ENCODE measurements at regions not wholly inside any gene's neighbourhood (a gene's known extent, or its start where the extent isn't known, plus 50 kb on each side); places are given as distances from the start of the nearest gene placed in this dataset.

- Histone ChIP-seq H3K9me3 (ENCODE audit: control extremely low read depth in 1 of 3, control insufficient read depth in 2 of 3, insufficient read depth in 1 of 3, low read length in 2 of 3) (no peaks in the 10 kb centered on the region), H4K20me1 (ENCODE audit: control insufficient read depth, insufficient read depth, low read length, poor library complexity, severe bottlenecking) (peaks cover 5% of the 10 kb centered on the region), H3K4me1 (ENCODE audit: control insufficient read depth in 2 of 2, insufficient read depth in 2 of 2, low read length in 2 of 2) (peaks cover 18 to 20% of the 10 kb centered on the region in 2 donors), H3K36me3 (replicated peaks in 1 of 2; ENCODE audit: control extremely low read depth in 1 of 2, control insufficient read depth in 1 of 2, extremely low read depth in 1 of 2, insufficient read depth in 2 of 2, low read length in 1 of 2) (no peaks in the 10 kb centered on the region), H2AFZ (ENCODE audit: insufficient read depth, low read depth, low read length, poor library complexity, severe bottlenecking) (peak overlapping the region; percentile 20), H3K27me3 (replicated peaks in 1 of 4; ENCODE audit: control extremely low read depth in 1 of 4, control insufficient read depth in 3 of 4, insufficient read depth in 4 of 4, low read length in 3 of 4) (no peaks in the 10 kb centered on the region), H3K4me3 (ENCODE audit: control extremely low read depth in 1 of 5, extremely low read depth in 1 of 5, insufficient read depth in 1 of 5, low read depth in 2 of 5, low read length in 4 of 5) (peak overlapping the region in 1 of 5 experiments; percentile 17), H3K9ac (ENCODE audit: low read length) (peak overlapping the region; percentile 8), H3K4me2 (replicated peaks; ENCODE audit: low read depth, low read length, poor library complexity, severe bottlenecking) (peak overlapping the region; percentile 49), H3K27ac (ENCODE audit: low read length in 2 of 2) (no peak overlapping the region), H3K79me2 (ENCODE audit: control insufficient read depth, insufficient read depth, low read length) (peaks cover 7% of the 10 kb centered on the region)
- Mint-ChIP-seq H3K27me3 (no peaks in the 10 kb centered on the region), H3K4me3 (peak overlapping the region; percentile 59), H3K4me1 (peaks cover 23% of the 10 kb centered on the region), H3K27ac (no peak overlapping the region), H3K9me3 (ENCODE audit: insufficient read depth) (no peaks in the 10 kb centered on the region)
- intact Hi-C loops (cut with micrococcal nuclease): no loop called here
- TF ChIP-seq CTCF (IDR thresholded peaks at IDR 0.05) (no peak), EZH2 (IDR thresholded peaks at IDR 0.05; ENCODE audit: borderline replicate concordance, insufficient read depth, low read depth, low read length, poor library complexity, severe bottlenecking) (no peak)
- ChIA-PET CTCF (interaction anchor here (1.1 to 1.5 kb wide), 2 partner anchors 23 to 36 kb away, joined by 3 read pairs; no protein-coding TSS in a partner anchor), POLR2A (interaction anchor here (0.6 kb wide), 1 partner anchor 412 kb away, joined by 7 read pairs; no protein-coding TSS in a partner anchor)
- no CpG with 5 or more reads among the region's 3 CpGs for whole genome bisulfite sequencing (ENCODE audit: insufficient coverage)
- ATAC-seq (ENCODE audit: low read depth) (no peak), DNase-seq (peak; percentile 8)
Measured at GRCh38 chr2:174662859-174663258, 65.3 kb upstream of the WIPF1 start.

GRCh38 chr2:174662459-174662858 is 64.9 kb upstream of the WIPF1 start:
- Histone ChIP-seq H3K27ac (ENCODE audit: low read length in 2 of 2) (no peak overlapping the region), H4K20me1 (ENCODE audit: control insufficient read depth, insufficient read depth, low read length, poor library complexity, severe bottlenecking) (peaks cover 5% of the 10 kb centered on the region), H3K36me3 (replicated peaks in 1 of 2; ENCODE audit: control extremely low read depth in 1 of 2, control insufficient read depth in 1 of 2, extremely low read depth in 1 of 2, insufficient read depth in 2 of 2, low read length in 1 of 2) (no peaks in the 10 kb centered on the region), H3K4me1 (ENCODE audit: control insufficient read depth in 2 of 2, insufficient read depth in 2 of 2, low read length in 2 of 2) (peaks cover 14 to 16% of the 10 kb centered on the region in 2 donors), H3K4me3 (ENCODE audit: control extremely low read depth in 1 of 5, extremely low read depth in 1 of 5, insufficient read depth in 1 of 5, low read depth in 2 of 5, low read length in 4 of 5) (no peak overlapping the region), H3K27me3 (replicated peaks in 1 of 4; ENCODE audit: control extremely low read depth in 1 of 4, control insufficient read depth in 3 of 4, insufficient read depth in 4 of 4, low read length in 3 of 4) (no peaks in the 10 kb centered on the region), H2AFZ (ENCODE audit: insufficient read depth, low read depth, low read length, poor library complexity, severe bottlenecking) (peak overlapping the region; percentile 20), H3K9me3 (ENCODE audit: control extremely low read depth in 1 of 3, control insufficient read depth in 2 of 3, insufficient read depth in 1 of 3, low read length in 2 of 3) (no peaks in the 10 kb centered on the region), H3K9ac (ENCODE audit: low read length) (no peak overlapping the region), H3K4me2 (replicated peaks; ENCODE audit: low read depth, low read length, poor library complexity, severe bottlenecking) (peak overlapping the region; percentile 49), H3K79me2 (ENCODE audit: control insufficient read depth, insufficient read depth, low read length) (peaks cover 7% of the 10 kb centered on the region)
- intact Hi-C loops (cut with micrococcal nuclease): no loop called here
- H3K4me1 Mint-ChIP-seq: peaks cover 20% of the 10 kb centered on the region
- ChIA-PET POLR2A (no interaction called here), CTCF (no interaction called here)
- ATAC-seq (ENCODE audit: low read depth) (no peak), DNase-seq (no peak)
- no peak for TF ChIP-seq EZH2 (IDR thresholded peaks at IDR 0.05; ENCODE audit: borderline replicate concordance, insufficient read depth, low read depth, low read length, poor library complexity, severe bottlenecking)
- no peak for TF ChIP-seq CTCF (IDR thresholded peaks at IDR 0.05)
- H3K27ac Mint-ChIP-seq: no peak overlapping the region
- WGBS (ENCODE audit: insufficient coverage): no CpG with 5 or more reads among the region's 3 CpGs
- H3K27me3 Mint-ChIP-seq: no peaks in the 10 kb centered on the region
- H3K9me3 Mint-ChIP-seq (ENCODE audit: insufficient read depth): no peaks in the 10 kb centered on the region
- H3K4me3 Mint-ChIP-seq: no peak overlapping the region
